Keratinocyte (primary cell): ENCODE measurements at regions not wholly inside any gene's neighbourhood (a gene's known extent, or its start where the extent isn't known, plus 50 kb on each side); places are given as distances from the start of the nearest gene placed in this dataset.

Source experiments
- EZH2 ChIP-seq: IDR thresholded peaks from one replicate; pipeline ENCODE4 v1.6.1; 2012; ENCODE audit warnings: inconsistent platforms, mild to moderate bottlenecking, low read length, moderate library complexity
- TF ChIP-seq, protein P1 (sequence below), 3 experiments: IDR thresholded peaks in 1 of 3; conservative IDR thresholded peaks in 1 of 3; optimal IDR thresholded peaks in 1 of 3; 2 replicates in 2 of 3; 3 replicates in 1 of 3; pipeline versions ENCODE3 to v1.5.1; 2011; ENCODE audit warnings: low read length in 3 of 3, mild to moderate bottlenecking in 3 of 3, moderate library complexity in 2 of 3, control low read depth in 1 of 3, inconsistent platforms in 1 of 3; ENCODE audit not compliant: insufficient read depth in 2 of 3; ENCODE audit errors: extremely low read depth in 1 of 3

DNA sequence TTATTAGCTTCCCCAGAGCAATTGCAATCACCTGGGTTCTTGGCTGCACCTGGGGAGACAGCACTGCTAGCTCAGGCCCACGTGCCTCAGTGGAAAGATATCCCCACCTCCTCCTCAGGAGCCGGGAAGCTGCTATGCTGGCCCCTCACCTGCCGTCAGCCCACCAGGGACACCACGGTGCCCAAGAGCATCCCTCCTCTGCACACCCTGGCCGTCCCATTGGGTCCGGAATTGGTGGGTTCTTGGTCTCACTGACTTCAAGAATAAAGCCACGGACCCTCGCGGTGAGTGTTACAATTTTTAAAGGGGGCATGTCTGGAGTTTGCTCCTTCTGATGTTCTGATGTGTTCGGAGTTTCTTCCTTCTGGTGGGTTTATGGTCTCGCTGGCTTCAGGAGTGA is 72.3 kb upstream of the MEF2A start:
- TF ChIP-seq, protein P1, sequence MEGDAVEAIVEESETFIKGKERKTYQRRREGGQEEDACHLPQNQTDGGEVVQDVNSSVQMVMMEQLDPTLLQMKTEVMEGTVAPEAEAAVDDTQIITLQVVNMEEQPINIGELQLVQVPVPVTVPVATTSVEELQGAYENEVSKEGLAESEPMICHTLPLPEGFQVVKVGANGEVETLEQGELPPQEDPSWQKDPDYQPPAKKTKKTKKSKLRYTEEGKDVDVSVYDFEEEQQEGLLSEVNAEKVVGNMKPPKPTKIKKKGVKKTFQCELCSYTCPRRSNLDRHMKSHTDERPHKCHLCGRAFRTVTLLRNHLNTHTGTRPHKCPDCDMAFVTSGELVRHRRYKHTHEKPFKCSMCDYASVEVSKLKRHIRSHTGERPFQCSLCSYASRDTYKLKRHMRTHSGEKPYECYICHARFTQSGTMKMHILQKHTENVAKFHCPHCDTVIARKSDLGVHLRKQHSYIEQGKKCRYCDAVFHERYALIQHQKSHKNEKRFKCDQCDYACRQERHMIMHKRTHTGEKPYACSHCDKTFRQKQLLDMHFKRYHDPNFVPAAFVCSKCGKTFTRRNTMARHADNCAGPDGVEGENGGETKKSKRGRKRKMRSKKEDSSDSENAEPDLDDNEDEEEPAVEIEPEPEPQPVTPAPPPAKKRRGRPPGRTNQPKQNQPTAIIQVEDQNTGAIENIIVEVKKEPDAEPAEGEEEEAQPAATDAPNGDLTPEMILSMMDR (optimal IDR thresholded peaks at IDR 0.05 in 1 of 3, IDR thresholded peaks at IDR 0.05 in 1 of 3, conservative IDR thresholded peaks at IDR 0.05 in 1 of 3; ENCODE audit: extremely low read depth in 1 of 3, insufficient read depth in 2 of 3, low read length in 3 of 3) = no peak
- TF ChIP-seq EZH2 = no peak
